ENCODE measurements at regions not wholly inside any gene's neighbourhood (a gene's known extent, or its start where the extent isn't known, plus 50 kb on each side); places are given as distances from the start of the nearest gene placed in this dataset.

- TF ChIP-seq CTCF (IDR thresholded peaks at IDR 0.05; ENCODE audit: borderline replicate concordance, extremely low read depth, low read length, poor library complexity, severe bottlenecking) (no peak), EZH2 (IDR thresholded peaks at IDR 0.05; ENCODE audit: borderline replicate concordance, low read depth, low read length, severe bottlenecking) (no peak)
- Histone ChIP-seq H3K36me3 (ENCODE audit: insufficient read depth, low read length) (no peaks in the 10 kb centered on the region), H2AFZ (ENCODE audit: low read depth, low read length) (no peak overlapping the region), H3K4me2 (ENCODE audit: insufficient read depth, low read length) (no peak overlapping the region), H4K20me1 (ENCODE audit: insufficient read depth, low read length) (no peaks in the 10 kb centered on the region), H3K4me1 (ENCODE audit: insufficient read depth, low read length) (no peaks in the 10 kb centered on the region), H3K27ac (ENCODE audit: low read length) (no peak overlapping the region), H3K9me3 (ENCODE audit: insufficient read depth, low read length, severe bottlenecking) (no peaks in the 10 kb centered on the region), H3K27me3 (ENCODE audit: insufficient read depth, low read length, poor library complexity) (no peaks in the 10 kb centered on the region), H3K9ac (ENCODE audit: low read depth, low read length) (no peak overlapping the region), H3K79me2 (ENCODE audit: insufficient read depth, low read length) (no peaks in the 10 kb centered on the region), H3K4me3 (ENCODE audit: low read depth in 1 of 2, low read length in 2 of 2) (no peak overlapping the region)
- DNase-seq: no peak
- no peak for ATAC-seq (ENCODE audit: insufficient read depth, low read depth)
These were observed 53.7 kb upstream of the KLF6 start for GRCh38 chr10:3838460-3839437.

DNA sequence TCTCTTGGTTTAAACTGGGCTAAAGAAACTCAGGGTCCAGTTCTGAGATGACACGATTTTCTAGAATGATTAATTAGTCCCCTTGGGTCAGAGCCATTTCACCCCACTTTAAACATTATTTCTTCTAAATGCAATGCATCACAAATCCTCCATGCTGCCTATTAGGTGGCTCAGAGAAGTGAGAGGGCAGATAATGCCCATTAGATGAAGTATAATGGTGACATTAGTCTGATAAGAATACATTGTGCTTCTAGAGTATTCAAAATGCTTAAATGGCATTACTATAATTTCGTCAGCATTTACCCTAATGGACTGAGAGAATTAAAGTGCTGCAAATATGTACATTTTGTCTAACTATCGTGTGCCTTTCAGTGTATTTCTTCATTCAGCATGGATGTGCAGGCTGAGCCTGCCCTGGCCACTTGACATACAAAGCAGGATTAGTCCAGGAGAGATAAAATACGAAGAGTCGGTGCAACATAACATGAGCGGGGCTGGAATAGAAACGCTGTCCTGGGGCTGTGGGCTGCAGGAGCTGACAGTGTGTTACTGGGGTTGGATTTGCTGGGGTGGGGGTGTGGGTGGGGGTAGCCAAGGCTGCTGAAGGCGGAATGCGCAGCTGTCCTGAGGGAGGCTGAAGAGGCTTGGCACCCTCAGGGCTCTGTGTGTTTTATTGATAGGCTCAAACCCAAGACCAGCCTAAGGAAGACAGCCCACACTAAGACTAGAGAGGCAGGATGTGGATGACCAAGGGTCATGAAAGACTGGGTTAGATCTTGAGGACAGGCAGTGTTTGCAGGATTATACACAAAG, 52.8 kb upstream of the KLF6 start:
- DNase-seq (no peak), ATAC-seq (ENCODE audit: insufficient read depth, low read depth) (no peak)
- Histone ChIP-seq H3K27ac (ENCODE audit: low read length) (no peak overlapping the region), H4K20me1 (ENCODE audit: insufficient read depth, low read length) (no peaks in the 10 kb centered on the region), H2AFZ (ENCODE audit: low read depth, low read length) (no peak overlapping the region), H3K36me3 (ENCODE audit: insufficient read depth, low read length) (no peaks in the 10 kb centered on the region), H3K4me2 (ENCODE audit: insufficient read depth, low read length) (no peak overlapping the region), H3K27me3 (ENCODE audit: insufficient read depth, low read length, poor library complexity) (no peaks in the 10 kb centered on the region), H3K4me1 (ENCODE audit: insufficient read depth, low read length) (no peaks in the 10 kb centered on the region), H3K4me3 (ENCODE audit: low read depth in 1 of 2, low read length in 2 of 2) (no peak overlapping the region), H3K79me2 (ENCODE audit: insufficient read depth, low read length) (no peaks in the 10 kb centered on the region), H3K9ac (ENCODE audit: low read depth, low read length) (no peak overlapping the region), H3K9me3 (ENCODE audit: insufficient read depth, low read length, severe bottlenecking) (no peaks in the 10 kb centered on the region)
- TF ChIP-seq EZH2 (IDR thresholded peaks at IDR 0.05; ENCODE audit: borderline replicate concordance, low read depth, low read length, severe bottlenecking): no peak
- no peak for TF ChIP-seq CTCF (IDR thresholded peaks at IDR 0.05; ENCODE audit: borderline replicate concordance, extremely low read depth, low read length, poor library complexity, severe bottlenecking)

DNA sequence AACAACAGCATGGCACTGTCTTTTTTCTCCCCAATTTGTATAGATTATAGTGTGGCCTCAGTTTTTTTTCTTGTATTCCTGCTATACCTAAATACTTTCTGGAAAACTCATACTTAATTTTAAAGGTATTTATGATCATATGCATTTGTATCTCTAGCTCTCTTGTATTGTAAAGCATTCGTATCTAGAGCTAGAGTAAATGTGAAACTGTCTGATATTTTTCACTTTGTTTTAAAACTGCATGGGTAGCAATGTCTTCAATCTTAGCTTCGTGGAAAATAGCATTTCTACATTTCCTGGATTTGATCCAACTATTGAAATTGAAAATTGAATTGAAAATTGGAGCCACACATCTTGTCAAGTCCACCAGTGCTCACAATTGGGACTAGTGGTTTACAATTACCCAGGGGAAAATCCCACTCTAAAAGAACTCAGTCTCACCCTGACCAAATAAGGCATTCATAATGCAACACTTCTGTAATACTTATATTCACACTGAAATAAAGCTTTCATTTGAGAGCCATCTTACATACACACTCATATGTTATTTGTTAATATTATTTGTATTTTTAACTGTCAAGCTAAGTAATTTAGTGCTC, 51.3 kb upstream of the KLF6 start:
- Histone ChIP-seq H2AFZ (ENCODE audit: low read depth, low read length) (no peak overlapping the region; the same call in 1 of the 2 replicates), H3K4me3 (ENCODE audit: low read depth in 1 of 2, low read length in 2 of 2) (no peak overlapping the region), H3K4me2 (ENCODE audit: insufficient read depth, low read length) (no peak overlapping the region), H3K9ac (ENCODE audit: low read depth, low read length) (no peak overlapping the region), H3K4me1 (ENCODE audit: insufficient read depth, low read length) (no peaks in the 10 kb centered on the region), H3K27me3 (ENCODE audit: insufficient read depth, low read length, poor library complexity) (no peaks in the 10 kb centered on the region), H3K27ac (ENCODE audit: low read length) (no peak overlapping the region), H3K9me3 (ENCODE audit: insufficient read depth, low read length, severe bottlenecking) (no peaks in the 10 kb centered on the region), H4K20me1 (ENCODE audit: insufficient read depth, low read length) (no peaks in the 10 kb centered on the region), H3K79me2 (ENCODE audit: insufficient read depth, low read length) (no peaks in the 10 kb centered on the region), H3K36me3 (ENCODE audit: insufficient read depth, low read length) (no peaks in the 10 kb centered on the region)
- no peak for ATAC-seq (ENCODE audit: insufficient read depth, low read depth)
- DNase-seq: no peak
- TF ChIP-seq EZH2 (IDR thresholded peaks at IDR 0.05; ENCODE audit: borderline replicate concordance, low read depth, low read length, severe bottlenecking): no peak
- TF ChIP-seq CTCF (IDR thresholded peaks at IDR 0.05; ENCODE audit: borderline replicate concordance, extremely low read depth, low read length, poor library complexity, severe bottlenecking): no peak

Data from DND-41 (cell line).